Gastrocnemius medialis (tissue), 4 donors: ENCODE measurements at regions not wholly inside any gene's neighbourhood (a gene's known extent, or its start where the extent isn't known, plus 50 kb on each side); places are given as distances from the start of the nearest gene placed in this dataset.
A peak's percentile ranks its signal among the peaks of the same experiment; 100 is the strongest.
"Not testable (repeated sequence)": the region's sequence is repeated elsewhere in the genome, so short reads cannot be mapped to it uniquely, and the experiment has no call there.

Source experiments
- ATAC-seq, 2 donors: fragments of 150-250 bp; one replicate each; pipeline ENCODE4 v1.9.1; 2016
- DNase-seq, 2 donors: peaks; one replicate each; pipeline ENCODE4 v3.0.0-alpha.2; 2019
- H3K27ac ChIP-seq, 4 donors: fragments of 200-600 bp; sonication (generic); 1 replicate in 1 of 4; 2 replicates in 3 of 4; pipeline ENCODE4 v1.5.1; 2016 to 2018; ENCODE audit warnings: mild to moderate bottlenecking in 2 of 4, moderate library complexity in 1 of 4
- H3K27me3 ChIP-seq, 3 donors: fragments of 200-600 bp; sonication (generic) in 2 of 3; 1 replicate in 1 of 3; 2 replicates in 2 of 3; pipeline versions ENCODE4 v1.5.1 to v1.6.0; 2016 to 2019; ENCODE audit warnings: mild to moderate bottlenecking in 1 of 3, moderate library complexity in 1 of 3
- H3K36me3 ChIP-seq, 2 donors: fragments of 200-600 bp; sonication (generic) in 1 of 2; one replicate each; pipeline ENCODE4 v1.5.1; 2017 to 2018
- H3K4me1 ChIP-seq, 2 donors: fragments of 200-600 bp; sonication (generic) in 1 of 2; one replicate each; pipeline ENCODE4 v1.5.1; 2016 to 2017; ENCODE audit warnings: mild to moderate bottlenecking in 2 of 2
- H3K4me3 ChIP-seq, 4 donors: fragments of 200-600 bp; sonication (generic) in 3 of 4; 1 replicate in 1 of 4; 2 replicates in 3 of 4; pipeline ENCODE4 v1.5.1; 2016 to 2019; ENCODE audit warnings: mild to moderate bottlenecking in 2 of 4
- H3K9me3 ChIP-seq, 3 donors: fragments of 200-600 bp; sonication (generic) in 2 of 3; 1 replicate in 1 of 3; 2 replicates in 2 of 3; pipeline ENCODE4 v1.5.1; 2016 to 2019
- POLR2A ChIP-seq, 2 donors: fragments of 450-650 bp; IDR thresholded peaks; one replicate each; pipeline ENCODE4 v1.6.1; 2017; ENCODE audit warnings: antibody characterized with exemption in 2 of 2, mild to moderate bottlenecking in 2 of 2, moderate library complexity in 2 of 2
- in situ Hi-C, 4 donors: fragments of 200-750 bp; cut with MboI; loops; one replicate each; pipeline versions ENCODE4 v1.15.0 to v1.8.0; 2017; ENCODE audit warnings: low sequenced_read_pairs in 4 of 4
- intact Hi-C: fragments of 100-400 bp; cut with DNase I; formaldehyde crosslinking; loops from one replicate; pipeline ENCODE4 v1.15.1; 2023; ENCODE audit warnings: low total_unique reads
- TF ChIP-seq, protein P1 (sequence below), 5 experiments: fragments of 450-650 bp in 3 of 5; fragments of 200-600 bp in 2 of 5; sonication (generic) in 2 of 5; IDR thresholded peaks in 4 of 5; conservative IDR thresholded peaks in 1 of 5; 1 replicate in 4 of 5; 2 replicates in 1 of 5; pipeline ENCODE4 v1.5.1; 2016 to 2019; ENCODE audit warnings: antibody characterized with exemption in 5 of 5, mild to moderate bottlenecking in 3 of 5, moderate library complexity in 3 of 5

DNA sequence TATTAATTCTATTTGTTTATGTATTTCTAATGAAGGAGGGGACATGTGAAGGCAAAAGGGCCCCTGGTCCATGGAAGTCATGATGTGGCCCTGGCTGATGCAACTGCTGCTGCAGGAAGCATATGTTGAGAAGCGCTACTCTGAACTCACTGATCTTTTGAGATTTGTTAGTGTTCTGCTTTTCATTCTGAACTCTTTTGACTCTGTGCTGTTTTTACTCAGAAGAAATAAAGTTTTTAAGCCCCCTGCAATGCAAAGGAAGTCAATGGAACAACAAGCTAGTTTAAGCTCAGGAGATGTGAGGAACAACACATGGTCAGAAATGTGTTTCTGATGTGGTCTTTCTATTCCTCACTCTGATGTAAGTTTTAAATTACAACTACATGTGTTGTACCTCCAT, 88.9 kb upstream of the BTG1 start:
- TF ChIP-seq POLR2A (IDR thresholded peaks at IDR 0.05), result no peak
- TF ChIP-seq, protein P1, sequence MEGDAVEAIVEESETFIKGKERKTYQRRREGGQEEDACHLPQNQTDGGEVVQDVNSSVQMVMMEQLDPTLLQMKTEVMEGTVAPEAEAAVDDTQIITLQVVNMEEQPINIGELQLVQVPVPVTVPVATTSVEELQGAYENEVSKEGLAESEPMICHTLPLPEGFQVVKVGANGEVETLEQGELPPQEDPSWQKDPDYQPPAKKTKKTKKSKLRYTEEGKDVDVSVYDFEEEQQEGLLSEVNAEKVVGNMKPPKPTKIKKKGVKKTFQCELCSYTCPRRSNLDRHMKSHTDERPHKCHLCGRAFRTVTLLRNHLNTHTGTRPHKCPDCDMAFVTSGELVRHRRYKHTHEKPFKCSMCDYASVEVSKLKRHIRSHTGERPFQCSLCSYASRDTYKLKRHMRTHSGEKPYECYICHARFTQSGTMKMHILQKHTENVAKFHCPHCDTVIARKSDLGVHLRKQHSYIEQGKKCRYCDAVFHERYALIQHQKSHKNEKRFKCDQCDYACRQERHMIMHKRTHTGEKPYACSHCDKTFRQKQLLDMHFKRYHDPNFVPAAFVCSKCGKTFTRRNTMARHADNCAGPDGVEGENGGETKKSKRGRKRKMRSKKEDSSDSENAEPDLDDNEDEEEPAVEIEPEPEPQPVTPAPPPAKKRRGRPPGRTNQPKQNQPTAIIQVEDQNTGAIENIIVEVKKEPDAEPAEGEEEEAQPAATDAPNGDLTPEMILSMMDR (IDR thresholded peaks at IDR 0.05 in 4 of 5, conservative IDR thresholded peaks at IDR 0.05 in 1 of 5), result no peak
- H3K4me3 ChIP-seq, result no peak overlapping the region
- ATAC-seq (no peak), DNase-seq (no peak)
- no peaks in the 10 kb centered on the region for H3K9me3 ChIP-seq
- H3K27me3 ChIP-seq, result no peaks in the 10 kb centered on the region
- intact Hi-C loops (no loop called here), in situ Hi-C loops (loop anchor here in 1 of 4 donors (25.0 kb wide), 1 partner anchor 422 kb away; no protein-coding TSS in a partner anchor)
- H3K4me1 ChIP-seq, result no peaks in the 10 kb centered on the region
- no peaks in the 10 kb centered on the region for H3K36me3 ChIP-seq
- no peak overlapping the region for H3K27ac ChIP-seq

DNA sequence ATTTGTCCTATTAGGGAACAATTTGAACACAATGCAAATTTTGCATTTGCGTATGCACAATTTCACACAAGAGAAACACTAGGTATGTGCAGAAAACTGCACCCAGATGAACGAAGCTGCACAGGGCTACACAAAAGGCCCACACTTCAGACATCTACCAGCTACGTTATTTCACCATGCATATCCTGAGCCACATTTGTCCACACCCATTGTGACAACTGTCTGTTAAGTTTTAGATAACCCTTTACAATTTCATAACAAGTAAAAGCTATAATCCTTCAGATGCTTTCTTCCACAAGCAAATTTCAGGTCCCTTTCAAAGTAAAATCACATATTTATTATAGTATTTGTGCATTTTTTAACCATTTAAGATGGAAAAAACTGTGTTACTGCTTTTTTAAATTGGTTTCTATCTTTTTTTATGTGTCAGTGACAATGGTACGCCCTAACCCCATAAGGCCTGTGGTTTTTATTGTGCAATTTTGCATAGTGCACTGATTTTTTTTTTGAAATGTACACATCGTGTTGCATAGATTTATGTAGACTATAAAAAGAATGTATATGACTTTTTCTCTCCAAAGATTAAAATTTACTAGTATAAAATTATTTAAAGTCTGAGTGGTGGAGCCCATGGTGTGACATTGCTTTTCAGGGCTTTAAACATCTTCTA, 87.8 kb upstream of the BTG1 start:
- intact Hi-C loops, result no loop called here
- Histone ChIP-seq H3K4me1 (no peaks in the 10 kb centered on the region), H3K27ac (no peak overlapping the region), H3K4me3 (no peak overlapping the region), H3K36me3 (no peaks in the 10 kb centered on the region), H3K27me3 (no peaks in the 10 kb centered on the region), H3K9me3 (no peaks in the 10 kb centered on the region)
- in situ Hi-C loops, result loop anchor here in 1 of 4 donors (25.0 kb wide), 1 partner anchor 421 kb away; no protein-coding TSS in a partner anchor
- ATAC-seq, result no peak
- no peak for DNase-seq
- TF ChIP-seq, protein P1 (IDR thresholded peaks at IDR 0.05 in 4 of 5, conservative IDR thresholded peaks at IDR 0.05 in 1 of 5), result no peak
- no peak for TF ChIP-seq POLR2A (IDR thresholded peaks at IDR 0.05)

DNA sequence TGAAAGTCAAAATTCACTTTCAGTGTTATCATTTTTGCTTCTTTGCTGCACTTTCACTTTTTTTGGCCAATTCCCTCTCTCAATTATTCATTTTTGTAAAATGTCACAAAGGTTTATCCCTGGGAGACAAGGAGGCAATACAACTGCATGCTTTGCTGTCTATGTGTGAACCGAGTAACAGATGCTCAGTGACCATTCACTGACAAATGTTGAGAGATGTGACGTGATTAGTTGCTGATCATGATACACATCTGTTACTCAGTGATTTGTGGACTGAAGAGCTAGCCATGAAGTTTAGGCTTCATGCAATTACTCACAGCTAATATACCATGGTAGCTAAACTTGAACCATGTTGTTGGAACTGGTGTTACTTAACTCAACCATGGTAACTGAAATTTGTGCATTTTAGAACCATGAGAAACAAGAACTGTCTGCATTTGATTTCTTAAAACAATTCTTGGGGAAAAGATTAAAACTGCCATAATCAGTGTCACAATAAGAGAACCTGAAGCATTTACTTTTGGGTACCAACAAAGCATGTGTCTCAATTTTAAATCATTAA, 86.8 kb upstream of the BTG1 start:
- intact Hi-C loops, H3K36me3 ChIP-seq, H3K27ac ChIP-seq, H3K27me3 ChIP-seq, H3K4me3 ChIP-seq, DNase-seq, H3K4me1 ChIP-seq, H3K9me3 ChIP-seq: not testable (repeated sequence)
- ATAC-seq, result peak; percentile 11 to 44
- in situ Hi-C loops, result loop anchor here in 1 of 4 donors (25.0 kb wide), 1 partner anchor 420 kb away; no protein-coding TSS in a partner anchor

- in situ Hi-C loops, result loop anchor here in 1 of 4 donors (25.0 kb wide), 1 partner anchor 420 kb away; no protein-coding TSS in a partner anchor
- H3K36me3 ChIP-seq, H3K4me3 ChIP-seq, H3K9me3 ChIP-seq, H3K27ac ChIP-seq, H3K4me1 ChIP-seq, H3K27me3 ChIP-seq, DNase-seq, intact Hi-C loops: not testable (repeated sequence)
- peak; percentile 82 to 84 for ATAC-seq
Measured at GRCh38 chr12:92231945-92232344, 86.3 kb upstream of the BTG1 start.

GRCh38 chr12:92231532-92231931, 85.9 kb upstream of the BTG1 start:
- H3K9me3 ChIP-seq, DNase-seq, intact Hi-C loops, H3K36me3 ChIP-seq, ATAC-seq, H3K27me3 ChIP-seq, H3K27ac ChIP-seq, H3K4me3 ChIP-seq, H3K4me1 ChIP-seq: not testable (repeated sequence)
- in situ Hi-C loops, result loop anchor here in 1 of 4 donors (25.0 kb wide), 1 partner anchor 419 kb away; no protein-coding TSS in a partner anchor

GRCh38 chr12:92229381-92229780, 83.7 kb upstream of the BTG1 start:
- ATAC-seq (no peak), DNase-seq (no peak)
- H3K27ac ChIP-seq, result no peak overlapping the region
- no peaks in the 10 kb centered on the region for H3K36me3 ChIP-seq
- TF ChIP-seq, protein P1 (IDR thresholded peaks at IDR 0.05 in 4 of 5, conservative IDR thresholded peaks at IDR 0.05 in 1 of 5), result no peak
- no peak for TF ChIP-seq POLR2A (IDR thresholded peaks at IDR 0.05)
- intact Hi-C loops (no loop called here), in situ Hi-C loops (loop anchor here in 1 of 4 donors (25.0 kb wide), 1 partner anchor 417 kb away; no protein-coding TSS in a partner anchor)
- no peaks in the 10 kb centered on the region for H3K27me3 ChIP-seq
- H3K9me3 ChIP-seq, result no peaks in the 10 kb centered on the region
- no peak overlapping the region for H3K4me3 ChIP-seq
- no peaks in the 10 kb centered on the region for H3K4me1 ChIP-seq
